Cardiac fibroblast (primary cell): ENCODE measurements at regions not wholly inside any gene's neighbourhood (a gene's known extent, or its start where the extent isn't known, plus 50 kb on each side); places are given as distances from the start of the nearest gene placed in this dataset.

Source experiments
- DNase-seq, 2 donors: peaks; one replicate each; pipeline versions ENCODE4 v3.0.0 to v3.0.0-alpha.2; 2010; ENCODE audit warnings: low read depth in 2 of 2
- H3K4me3 ChIP-seq, 2 donors: replicated peaks in 1 of 2; 1 replicate in 1 of 2; 2 replicates in 1 of 2; pipeline ENCODE4 v1.5.1; 2011; ENCODE audit warnings: low read depth in 2 of 2, low read length in 2 of 2, mild to moderate bottlenecking in 2 of 2, moderate library complexity in 1 of 2
- TF ChIP-seq, protein P1 (sequence below): IDR thresholded peaks from one replicate; pipeline ENCODE4 v1.5.1; 2011; ENCODE audit warnings: low read depth, mild to moderate bottlenecking, low read length, inconsistent platforms

DNA sequence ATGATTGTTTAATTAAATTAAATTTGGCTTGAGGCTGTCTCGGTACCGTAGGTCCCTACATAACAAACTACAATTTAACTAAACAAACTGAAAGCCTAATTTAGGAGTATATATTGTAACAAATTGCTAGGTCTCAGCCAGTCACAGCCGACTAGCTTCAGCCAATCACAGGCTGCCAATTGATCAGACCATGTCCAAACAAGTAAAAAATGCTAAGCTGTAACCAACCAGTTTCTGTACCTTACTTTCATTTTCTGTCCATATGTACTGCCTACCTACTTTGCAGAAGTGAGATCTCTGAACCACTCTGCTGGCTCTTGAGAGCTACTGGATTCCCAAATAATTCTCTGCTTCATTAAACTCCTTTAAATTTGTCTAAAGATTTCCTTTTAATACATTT is 648.0 kb upstream of the GJE1 start:
- peak; percentile 40 to 42 for DNase-seq

GRCh38 chr6:141483598-141484061 is 649.1 kb upstream of the GJE1 start:
- H3K4me3 ChIP-seq = peak overlapping the region in 1 of 2 donors; percentile 13
- peak; percentile 97 for DNase-seq
- TF ChIP-seq, protein P1, sequence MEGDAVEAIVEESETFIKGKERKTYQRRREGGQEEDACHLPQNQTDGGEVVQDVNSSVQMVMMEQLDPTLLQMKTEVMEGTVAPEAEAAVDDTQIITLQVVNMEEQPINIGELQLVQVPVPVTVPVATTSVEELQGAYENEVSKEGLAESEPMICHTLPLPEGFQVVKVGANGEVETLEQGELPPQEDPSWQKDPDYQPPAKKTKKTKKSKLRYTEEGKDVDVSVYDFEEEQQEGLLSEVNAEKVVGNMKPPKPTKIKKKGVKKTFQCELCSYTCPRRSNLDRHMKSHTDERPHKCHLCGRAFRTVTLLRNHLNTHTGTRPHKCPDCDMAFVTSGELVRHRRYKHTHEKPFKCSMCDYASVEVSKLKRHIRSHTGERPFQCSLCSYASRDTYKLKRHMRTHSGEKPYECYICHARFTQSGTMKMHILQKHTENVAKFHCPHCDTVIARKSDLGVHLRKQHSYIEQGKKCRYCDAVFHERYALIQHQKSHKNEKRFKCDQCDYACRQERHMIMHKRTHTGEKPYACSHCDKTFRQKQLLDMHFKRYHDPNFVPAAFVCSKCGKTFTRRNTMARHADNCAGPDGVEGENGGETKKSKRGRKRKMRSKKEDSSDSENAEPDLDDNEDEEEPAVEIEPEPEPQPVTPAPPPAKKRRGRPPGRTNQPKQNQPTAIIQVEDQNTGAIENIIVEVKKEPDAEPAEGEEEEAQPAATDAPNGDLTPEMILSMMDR = no peak

More for the DNA sequence above, 648.0 kb upstream of the GJE1 start:
- no peak overlapping the region for H3K4me3 ChIP-seq
- TF ChIP-seq, protein P1 = no peak

GRCh38 chr6:141482796-141483597 is 649.7 kb upstream of the GJE1 start:
- peak in 1 of 2 donors; percentile 43 for DNase-seq
- peak overlapping the region in 1 of 2 donors; percentile 13 for H3K4me3 ChIP-seq
- TF ChIP-seq, protein P1 = no peak

DNA sequence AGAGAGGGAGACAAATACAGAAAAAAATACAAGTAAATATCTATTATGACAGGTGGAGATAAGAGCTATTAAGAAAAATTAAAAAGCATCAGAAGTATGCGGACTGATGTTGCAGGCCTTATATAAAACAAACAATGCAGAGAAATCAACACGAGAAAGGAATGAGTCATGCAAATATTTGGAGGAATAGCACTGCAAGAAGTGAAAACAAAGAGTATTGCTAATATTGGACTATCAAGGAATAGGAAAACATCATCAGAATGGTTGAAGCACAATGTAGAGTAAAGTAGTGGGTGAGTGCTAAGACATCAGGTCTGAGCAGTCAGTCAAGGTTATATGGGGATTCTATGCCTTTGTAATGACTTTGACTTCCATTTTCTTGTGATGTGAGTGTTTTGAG is 657.5 kb upstream of the GJE1 start:
- TF ChIP-seq, protein P1 = no peak
- peak in 1 of 2 donors; percentile 57 for DNase-seq
- no peak overlapping the region for H3K4me3 ChIP-seq

GRCh38 chr6:141472162-141472928 is 660.4 kb upstream of the GJE1 start:
- H3K4me3 ChIP-seq = no peak overlapping the region
- TF ChIP-seq, protein P1 = no peak

DNA sequence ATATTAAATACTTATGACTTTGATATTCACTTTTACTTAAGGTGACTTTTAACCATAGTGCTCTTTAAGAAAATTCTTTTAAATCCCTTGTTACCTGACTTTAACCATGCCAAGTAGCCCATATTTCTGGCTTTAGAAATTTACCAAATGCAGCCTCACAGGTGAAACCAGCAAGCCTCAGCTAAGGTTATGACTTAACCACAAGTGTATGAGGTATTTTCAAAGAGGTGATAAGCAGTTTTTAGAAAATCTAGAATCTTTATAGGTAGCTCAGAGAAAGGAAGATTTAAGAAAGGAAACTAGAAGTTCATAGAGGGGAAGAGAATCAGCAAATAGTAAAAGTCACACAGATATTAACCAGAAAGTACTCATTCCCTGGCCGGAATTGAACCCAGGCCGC is 661.9 kb upstream of the GJE1 start:
- H3K4me3 ChIP-seq = no peak overlapping the region
- TF ChIP-seq, protein P1 = no peak
- DNase-seq = no peak

More at GRCh38 chr6:141472162-141472928, 660.4 kb upstream of the GJE1 start:
- DNase-seq = no peak
